Esophagus squamous epithelium (tissue), 5 donors: ENCODE measurements at regions not wholly inside any gene's neighbourhood (a gene's known extent, or its start where the extent isn't known, plus 50 kb on each side); places are given as distances from the start of the nearest gene placed in this dataset.
A peak's percentile ranks its signal among the peaks of the same experiment; 100 is the strongest.

Source experiments
- DNase-seq: peaks from one replicate; lab custom pipeline; 2025; lab: John Stamatoyannopoulos, UW
- H3K27ac ChIP-seq, 4 donors: fragments of 200-600 bp; sonication (generic); one replicate each; pipeline ENCODE4 v1.5.1; 2016 to 2019; ENCODE audit warnings: mild to moderate bottlenecking in 1 of 4
- H3K27me3 ChIP-seq, 4 donors: fragments of 200-600 bp; sonication (generic); 1 replicate in 3 of 4; 2 replicates in 1 of 4; pipeline versions ENCODE4 v1.5.1 to v1.6.0; 2017 to 2021; ENCODE audit warnings: antibody characterized with exemption in 1 of 4
- H3K36me3 ChIP-seq, 3 donors: fragments of 200-600 bp; sonication (generic); one replicate each; pipeline ENCODE4 v1.5.1; 2016 to 2019
- H3K4me1 ChIP-seq, 3 donors: fragments of 200-600 bp; sonication (generic); one replicate each; pipeline ENCODE4 v1.5.1; 2017 to 2019
- H3K4me3 ChIP-seq, 4 donors: fragments of 200-600 bp; sonication (generic); 1 replicate in 3 of 4; 2 replicates in 1 of 4; pipeline ENCODE4 v1.5.1; 2016 to 2019; ENCODE audit warnings: mild to moderate bottlenecking in 2 of 4, moderate library complexity in 1 of 4
- H3K9me3 ChIP-seq, 3 donors: fragments of 200-600 bp; sonication (generic); one replicate each; pipeline ENCODE4 v1.5.1; 2016 to 2019
- CTCF ChIP-seq, 6 experiments: fragments of 450-650 bp in 4 of 6; fragments of 200-600 bp in 2 of 6; sonication (generic) in 2 of 6; IDR thresholded peaks; one replicate each; pipeline ENCODE4 v1.5.1; 2016 to 2019; ENCODE audit warnings: antibody characterized with exemption in 6 of 6, mild to moderate bottlenecking in 4 of 6, moderate library complexity in 4 of 6
- POLR2A ChIP-seq, 4 donors: fragments of 450-650 bp; IDR thresholded peaks; one replicate each; pipeline ENCODE4 v1.6.1; 2017; ENCODE audit warnings: antibody characterized with exemption in 4 of 4, mild to moderate bottlenecking in 4 of 4, moderate library complexity in 3 of 4
- WGBS, 2 donors: methylation state at CpG; one replicate each; pipeline ENCODE4 v1.1.5; 2018; 5-methylcytosine and 5-hydroxymethylcytosine counted together
- intact Hi-C: fragments of 100-400 bp; cut with DNase I; formaldehyde crosslinking; loops from one replicate; pipeline ENCODE4 v1.15.0; 2022
- donor health status: DM: yes; HTN: yes; CAD: no.

- intact Hi-C loops = no loop called here
- TF ChIP-seq CTCF (IDR thresholded peaks at IDR 0.05) (no peak), POLR2A (IDR thresholded peaks at IDR 0.05) (no peak)
- H3K27me3 ChIP-seq = no peaks in the 10 kb centered on the region
- 41 to 44% methylated on average over 5 of the region's 5 CpGs for WGBS, 2 donors
- DNase-seq = no peak
- no peak overlapping the region for H3K4me3 ChIP-seq
- peak overlapping the region in 3 of 4 donors; percentile 51 to 72 (median 51) for H3K27ac ChIP-seq
- H3K9me3 ChIP-seq = no peaks in the 10 kb centered on the region
- peaks cover 0 to 74% (median 0%) of the 10 kb centered on the region in 3 donors for H3K4me1 ChIP-seq
- no peaks in the 10 kb centered on the region for H3K36me3 ChIP-seq
These were observed 187.3 kb upstream of the ATP11B start for GRCh38 chr3:182605882-182606611.

GRCh38 chr3:182606905-182607504 lies 186.3 kb upstream of the ATP11B start:
- Histone ChIP-seq H3K4me3 (no peak overlapping the region), H3K27ac (no peak overlapping the region), H3K9me3 (no peaks in the 10 kb centered on the region), H3K4me1 (peaks cover 0 to 76% (median 0%) of the 10 kb centered on the region in 3 donors), H3K36me3 (no peaks in the 10 kb centered on the region), H3K27me3 (no peaks in the 10 kb centered on the region)
- intact Hi-C loops = no loop called here
- 50 to 70% methylated on average over 2 of the region's 2 CpGs for WGBS, 2 donors
- no peak for DNase-seq
- no peak for TF ChIP-seq CTCF (IDR thresholded peaks at IDR 0.05)
- TF ChIP-seq POLR2A (IDR thresholded peaks at IDR 0.05) = no peak

GRCh38 chr3:182608832-182609231 lies 184.5 kb upstream of the ATP11B start:
- H3K27ac ChIP-seq = peak overlapping the region; percentile 61 to 82 (median 72)
- TF ChIP-seq POLR2A (IDR thresholded peaks at IDR 0.05) (no peak), CTCF (IDR thresholded peaks at IDR 0.05) (no peak)
- no peaks in the 10 kb centered on the region for H3K27me3 ChIP-seq
- H3K4me1 ChIP-seq = peaks cover 0 to 63% (median 0%) of the 10 kb centered on the region in 3 donors
- intact Hi-C loops = no loop called here
- no peaks in the 10 kb centered on the region for H3K36me3 ChIP-seq
- no peaks in the 10 kb centered on the region for H3K9me3 ChIP-seq
- no peak overlapping the region for H3K4me3 ChIP-seq
- DNase-seq = no peak
- 58 to 59% methylated on average over 2 of the region's 2 CpGs for WGBS, 2 donors

GRCh38 chr3:182609575-182610156 lies 183.6 kb upstream of the ATP11B start:
- Histone ChIP-seq H3K4me3 (no peak overlapping the region), H3K36me3 (no peaks in the 10 kb centered on the region), H3K27ac (peak overlapping the region; percentile 61 to 82 (median 72)), H3K9me3 (no peaks in the 10 kb centered on the region), H3K27me3 (no peaks in the 10 kb centered on the region), H3K4me1 (peaks cover 0 to 54% (median 0%) of the 10 kb centered on the region in 3 donors)
- intact Hi-C loops = no loop called here
- 41 to 53% methylated on average over 6 of the region's 6 CpGs for WGBS, 2 donors
- DNase-seq = no peak
- TF ChIP-seq POLR2A (IDR thresholded peaks at IDR 0.05) = no peak
- TF ChIP-seq CTCF (IDR thresholded peaks at IDR 0.05) = no peak

GRCh38 chr3:182612332-182612731 lies 181.0 kb upstream of the ATP11B start:
- H3K4me1 ChIP-seq = peaks cover 0 to 38% (median 0%) of the 10 kb centered on the region in 3 donors
- WGBS, 2 donors = 72 to 82% methylated on average over 3 of the region's 3 CpGs
- intact Hi-C loops = no loop called here
- no peak for DNase-seq
- H3K4me3 ChIP-seq = no peak overlapping the region
- TF ChIP-seq CTCF (IDR thresholded peaks at IDR 0.05) (no peak), POLR2A (IDR thresholded peaks at IDR 0.05) (no peak)
- H3K27ac ChIP-seq = no peak overlapping the region
- H3K9me3 ChIP-seq = no peaks in the 10 kb centered on the region
- H3K27me3 ChIP-seq = no peaks in the 10 kb centered on the region
- no peaks in the 10 kb centered on the region for H3K36me3 ChIP-seq
